Fibroblast of pulmonary artery (primary cell): ENCODE measurements at regions not wholly inside any gene's neighbourhood (a gene's known extent, or its start where the extent isn't known, plus 50 kb on each side); places are given as distances from the start of the nearest gene placed in this dataset.

Source experiments
- DNase-seq: peaks from one replicate; pipeline ENCODE4 v3.0.0-alpha.2; 2010; ENCODE audit warnings: low read depth
- H3K4me3 ChIP-seq: replicated peaks from 2 replicates; pipeline ENCODE4 v1.5.1; 2011; ENCODE audit warnings: low read depth, mild to moderate bottlenecking, control low read depth, low read length, moderate library complexity
- CTCF ChIP-seq: IDR thresholded peaks from 2 replicates; pipeline ENCODE4 v1.5.1; 2011; ENCODE audit warnings: mild to moderate bottlenecking, control low read depth, low read length, inconsistent platforms; ENCODE audit errors: missing control alignments

GRCh38 chr20:60527656-60528055 is 569.4 kb downstream of the CDH26 start:
- no peak overlapping the region for H3K4me3 ChIP-seq
- no peak for TF ChIP-seq CTCF
- no peak for DNase-seq

- H3K4me3 ChIP-seq, result no peak overlapping the region
- no peak for DNase-seq
- no peak for TF ChIP-seq CTCF
These were observed 569.9 kb downstream of the CDH26 start for GRCh38 chr20:60528141-60528540.

- DNase-seq, result no peak
- no peak overlapping the region for H3K4me3 ChIP-seq
- TF ChIP-seq CTCF, result no peak
These were observed 570.9 kb downstream of the CDH26 start for GRCh38 chr20:60529149-60529548.

- no peak for TF ChIP-seq CTCF
- DNase-seq, result no peak
- H3K4me3 ChIP-seq, result no peak overlapping the region
These were observed 577.0 kb downstream of the CDH26 start for GRCh38 chr20:60535211-60535610.

- no peak for TF ChIP-seq CTCF
- H3K4me3 ChIP-seq, result no peak overlapping the region
- no peak for DNase-seq
These were observed 582.4 kb downstream of the CDH26 start for GRCh38 chr20:60540591-60540990.

GRCh38 chr20:60541991-60542390 is 583.8 kb downstream of the CDH26 start:
- no peak for TF ChIP-seq CTCF
- no peak overlapping the region for H3K4me3 ChIP-seq
- no peak for DNase-seq

- no peak for TF ChIP-seq CTCF
- DNase-seq, result no peak
- H3K4me3 ChIP-seq, result no peak overlapping the region
These were observed 585.4 kb downstream of the CDH26 start for GRCh38 chr20:60543598-60543997.
